Lower leg skin (tissue), 3 donors: ENCODE measurements at regions not wholly inside any gene's neighbourhood (a gene's known extent, or its start where the extent isn't known, plus 50 kb on each side); places are given as distances from the start of the nearest gene placed in this dataset.
"Not testable (repeated sequence)": the region's sequence is repeated elsewhere in the genome, so short reads cannot be mapped to it uniquely, and the experiment has no call there.

ENCODE experiments used
- POLR2A ChIP-seq, 2 donors: fragments of 450-650 bp; IDR thresholded peaks; one replicate each; pipeline ENCODE4 v1.6.1; 2016 to 2017; ENCODE audit warnings: antibody characterized with exemption in 2 of 2, mild to moderate bottlenecking in 1 of 2, moderate library complexity in 1 of 2
- TF ChIP-seq, protein P1 (sequence below), 3 donors: fragments of 450-650 bp; IDR thresholded peaks; one replicate each; pipeline ENCODE4 v1.5.1; 2016; ENCODE audit warnings: antibody characterized with exemption in 3 of 3, mild to moderate bottlenecking in 3 of 3, moderate library complexity in 2 of 3

DNA sequence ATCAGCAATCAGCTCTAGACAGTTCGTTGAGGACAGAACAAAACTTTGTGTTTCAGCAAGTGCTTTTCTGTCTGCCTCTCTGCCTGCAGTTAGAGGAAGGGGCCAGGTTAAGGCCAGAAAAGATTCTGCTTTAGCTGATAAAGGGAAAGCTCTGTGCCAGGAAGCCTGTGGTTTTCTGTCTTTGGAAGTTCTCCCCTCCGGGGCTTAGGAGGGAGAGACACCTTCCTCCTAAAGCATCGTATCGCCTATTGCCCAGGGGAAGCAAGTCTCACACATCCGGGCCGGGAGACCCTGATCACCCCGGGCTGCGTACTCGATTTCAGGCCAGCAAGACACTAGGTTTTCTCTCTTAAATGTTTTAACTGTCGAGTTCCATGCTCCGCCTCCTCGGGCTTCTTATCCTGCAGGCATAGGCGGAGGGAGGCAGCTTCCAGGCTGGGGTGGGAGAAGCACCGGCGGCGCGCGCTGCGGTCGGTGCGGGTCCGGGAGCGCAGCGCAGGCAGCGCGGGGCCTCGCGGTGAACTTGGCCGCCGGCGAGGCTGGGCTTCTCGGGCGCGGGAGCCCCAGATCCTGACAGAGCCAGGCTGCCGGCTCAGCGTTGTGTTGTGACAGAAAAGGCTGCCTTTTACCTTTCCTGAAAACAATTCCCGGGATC, 245.4 kb downstream of the BCL2L11 start:
- TF ChIP-seq, protein P1, sequence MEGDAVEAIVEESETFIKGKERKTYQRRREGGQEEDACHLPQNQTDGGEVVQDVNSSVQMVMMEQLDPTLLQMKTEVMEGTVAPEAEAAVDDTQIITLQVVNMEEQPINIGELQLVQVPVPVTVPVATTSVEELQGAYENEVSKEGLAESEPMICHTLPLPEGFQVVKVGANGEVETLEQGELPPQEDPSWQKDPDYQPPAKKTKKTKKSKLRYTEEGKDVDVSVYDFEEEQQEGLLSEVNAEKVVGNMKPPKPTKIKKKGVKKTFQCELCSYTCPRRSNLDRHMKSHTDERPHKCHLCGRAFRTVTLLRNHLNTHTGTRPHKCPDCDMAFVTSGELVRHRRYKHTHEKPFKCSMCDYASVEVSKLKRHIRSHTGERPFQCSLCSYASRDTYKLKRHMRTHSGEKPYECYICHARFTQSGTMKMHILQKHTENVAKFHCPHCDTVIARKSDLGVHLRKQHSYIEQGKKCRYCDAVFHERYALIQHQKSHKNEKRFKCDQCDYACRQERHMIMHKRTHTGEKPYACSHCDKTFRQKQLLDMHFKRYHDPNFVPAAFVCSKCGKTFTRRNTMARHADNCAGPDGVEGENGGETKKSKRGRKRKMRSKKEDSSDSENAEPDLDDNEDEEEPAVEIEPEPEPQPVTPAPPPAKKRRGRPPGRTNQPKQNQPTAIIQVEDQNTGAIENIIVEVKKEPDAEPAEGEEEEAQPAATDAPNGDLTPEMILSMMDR (IDR thresholded peaks at IDR 0.05), result not testable (repeated sequence)
- TF ChIP-seq POLR2A (IDR thresholded peaks at IDR 0.05), result not testable (repeated sequence)
